Heart left ventricle (tissue), 16 donors: ENCODE measurements at regions not wholly inside any gene's neighbourhood (a gene's known extent, or its start where the extent isn't known, plus 50 kb on each side); places are given as distances from the start of the nearest gene placed in this dataset.

ENCODE experiments used
- ATAC-seq, 4 donors: fragments of 200-7000 bp; cut with Tn5 transposase; one replicate each; pipeline ENCODE4 v1.9.1; 2020 to 2022; ENCODE audit warnings: moderate library complexity in 4 of 4, mild to moderate bottlenecking in 3 of 4, moderate number of reproducible peaks in 1 of 4
- DNase-seq, 5 donors: peaks; one replicate each; pipeline ENCODE4 v3.0.0-alpha.2; 2020
- H3K27ac ChIP-seq, 12 donors: fragments of 200-600 bp; sonication (generic) in 4 of 12; one replicate each; pipeline versions ENCODE4 v1.5.0 to v1.8.0; 2016 to 2022; ENCODE audit warnings: mild to moderate bottlenecking in 2 of 12
- H3K27me3 ChIP-seq, 9 donors: fragments of 200-600 bp; sonication (generic) in 2 of 9; one replicate each; pipeline versions ENCODE4 v1.5.1 to v1.8.0; 2016 to 2022; ENCODE audit warnings: mild to moderate bottlenecking in 3 of 9
- H3K36me3 ChIP-seq, 9 donors: fragments of 200-600 bp; sonication (generic) in 2 of 9; one replicate each; pipeline versions ENCODE4 v1.5.0 to v1.8.0; 2018 to 2022; ENCODE audit warnings: mild to moderate bottlenecking in 2 of 9
- H3K4me1 ChIP-seq, 12 donors: fragments of 200-600 bp; sonication (generic) in 4 of 12; one replicate each; pipeline versions ENCODE4 v1.5.0 to v1.8.0; 2016 to 2022; ENCODE audit warnings: mild to moderate bottlenecking in 3 of 12
- H3K4me3 ChIP-seq, 12 donors: fragments of 200-600 bp; sonication (generic) in 4 of 12; one replicate each; pipeline versions ENCODE4 v1.5.0 to v1.8.0; 2017 to 2022; ENCODE audit warnings: mild to moderate bottlenecking in 9 of 12, moderate library complexity in 4 of 12
- H3K9me3 ChIP-seq, 12 donors: fragments of 200-600 bp; sonication (generic) in 4 of 12; one replicate each; pipeline versions ENCODE4 v1.5.0 to v1.8.0; 2016 to 2022; ENCODE audit warnings: mild to moderate bottlenecking in 1 of 12
- POLR2A ChIP-seq, 2 donors: fragments of 450-650 bp; IDR thresholded peaks; one replicate each; pipeline ENCODE4 v1.6.1; 2017; ENCODE audit warnings: antibody characterized with exemption in 2 of 2, mild to moderate bottlenecking in 2 of 2, moderate library complexity in 2 of 2
- WGBS, 4 donors: extraction: QIAGEN DNeasy Blood & Tissue Kit in 2 of 4; methylation state at CpG; one replicate each; pipeline versions ENCODE4 v1.1.5 to v1.1.7; 2013 to 2018; 5-methylcytosine and 5-hydroxymethylcytosine counted together
- intact Hi-C, 10 donors: fragments of 100-400 bp; cut with DNase I; formaldehyde crosslinking; loops; one replicate each; pipeline versions ENCODE4 v1.11.1 to v1.14.2; 2022
- TF ChIP-seq, protein P1 (sequence below), 12 donors: fragments of 200-600 bp; sonication (generic) in 4 of 12; IDR thresholded peaks; one replicate each; pipeline versions ENCODE4 v1.5.0 to v1.8.0; 2018 to 2022; ENCODE audit warnings: antibody characterized with exemption in 12 of 12, mild to moderate bottlenecking in 5 of 12
- donor health status: ischemic (EF 13 %, LVEDD 7.1; RV severe dilation, severe dysfunction).
- donor health status: healthy with polysubstance abuse.
- donor health status: DM: no; HTN: yes; CAD: no.
- donor health status: DM: no; HTN: no; CAD: no.
- donor health status: ischemic (EF 25% LVEDD 6.9; RV normal size, moderate dysfunction).
- donor health status: ischemic (EF 25% LVEDD 5.7; RV mildly dilated, moderate dysfunction).
- donor health status: healthy.
- donor health status: DM: yes; HTN: yes; CAD: no.
- donor health status: ischemic (EF 35%, LVEDD 5.7; RV mildly dilated, moderate dysfunction).
- donor health status: nonischemic (EF 11% LVEDD 7.7; RV severe dilation, severe dysfunction).
- donor health status: DM: yes; HTN: yes; CAD: no.
- donor health status: PGD.
- donor health status: ischemic (EF 29% LVEDD 5.4; RV normal size, mild dysfunction).
- donor health status: nonischemic (EF 23%, LVEDD 6.1; RV moderate dilation, normal function).

DNA sequence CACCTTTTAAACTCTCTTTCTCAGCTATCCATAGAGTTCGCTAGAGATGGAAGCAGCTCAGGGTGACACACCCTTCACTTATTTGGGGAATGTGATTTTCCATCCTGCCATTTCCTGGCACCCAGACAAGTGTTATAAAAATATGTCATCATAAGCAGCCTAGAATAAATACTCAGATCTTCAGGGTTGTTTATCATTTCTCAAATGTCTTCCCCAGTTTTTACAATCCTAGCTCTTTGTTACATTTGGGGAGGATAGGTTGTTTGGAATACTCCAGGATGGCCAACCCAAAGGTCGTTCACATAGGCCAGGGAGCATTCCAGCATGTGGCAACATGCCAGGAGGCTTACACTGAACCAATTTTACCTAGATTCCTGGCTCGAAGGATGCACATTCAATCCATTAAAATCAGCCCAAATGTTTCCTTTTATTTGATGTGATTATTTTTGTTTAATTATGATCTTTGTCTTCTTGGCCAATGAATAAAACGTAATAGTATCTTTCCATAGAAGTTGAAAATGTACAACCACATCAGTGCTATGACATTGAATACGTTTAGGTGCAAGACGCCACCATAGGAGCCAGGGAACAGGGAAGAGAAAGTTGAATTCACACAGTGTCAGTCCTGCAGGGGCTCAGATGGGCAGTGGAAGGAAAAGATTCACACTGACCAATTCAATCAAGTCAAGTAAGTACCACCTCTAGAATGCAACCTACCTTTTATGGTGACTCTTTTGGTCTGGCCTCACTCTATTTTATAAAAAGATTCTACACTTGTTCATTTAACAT, 537.7 kb upstream of the MDFIC2 start:
- H3K9me3 ChIP-seq = peaks cover 0 to 16% (median 0%) of the 10 kb centered on the region in 12 donors
- no peak for TF ChIP-seq POLR2A (IDR thresholded peaks at IDR 0.05)
- TF ChIP-seq, protein P1, sequence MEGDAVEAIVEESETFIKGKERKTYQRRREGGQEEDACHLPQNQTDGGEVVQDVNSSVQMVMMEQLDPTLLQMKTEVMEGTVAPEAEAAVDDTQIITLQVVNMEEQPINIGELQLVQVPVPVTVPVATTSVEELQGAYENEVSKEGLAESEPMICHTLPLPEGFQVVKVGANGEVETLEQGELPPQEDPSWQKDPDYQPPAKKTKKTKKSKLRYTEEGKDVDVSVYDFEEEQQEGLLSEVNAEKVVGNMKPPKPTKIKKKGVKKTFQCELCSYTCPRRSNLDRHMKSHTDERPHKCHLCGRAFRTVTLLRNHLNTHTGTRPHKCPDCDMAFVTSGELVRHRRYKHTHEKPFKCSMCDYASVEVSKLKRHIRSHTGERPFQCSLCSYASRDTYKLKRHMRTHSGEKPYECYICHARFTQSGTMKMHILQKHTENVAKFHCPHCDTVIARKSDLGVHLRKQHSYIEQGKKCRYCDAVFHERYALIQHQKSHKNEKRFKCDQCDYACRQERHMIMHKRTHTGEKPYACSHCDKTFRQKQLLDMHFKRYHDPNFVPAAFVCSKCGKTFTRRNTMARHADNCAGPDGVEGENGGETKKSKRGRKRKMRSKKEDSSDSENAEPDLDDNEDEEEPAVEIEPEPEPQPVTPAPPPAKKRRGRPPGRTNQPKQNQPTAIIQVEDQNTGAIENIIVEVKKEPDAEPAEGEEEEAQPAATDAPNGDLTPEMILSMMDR (IDR thresholded peaks at IDR 0.05) = no peak
- no peak overlapping the region for H3K4me3 ChIP-seq
- intact Hi-C loops = no loop called here
- peaks cover 0 to 48% (median 23%) of the 10 kb centered on the region in 12 donors for H3K4me1 ChIP-seq
- peak overlapping the region in 2 of 12 donors; percentile 1 to 37 for H3K27ac ChIP-seq
- no peaks in the 10 kb centered on the region for H3K27me3 ChIP-seq
- 60 to 68% (median 63%) methylated on average over 6 of the region's 6 CpGs for WGBS, 4 donors
- peak in 1 of 5 donors; percentile 42 for DNase-seq
- peak; percentile 32 to 81 (median 69) for ATAC-seq
- no peaks in the 10 kb centered on the region for H3K36me3 ChIP-seq

DNA sequence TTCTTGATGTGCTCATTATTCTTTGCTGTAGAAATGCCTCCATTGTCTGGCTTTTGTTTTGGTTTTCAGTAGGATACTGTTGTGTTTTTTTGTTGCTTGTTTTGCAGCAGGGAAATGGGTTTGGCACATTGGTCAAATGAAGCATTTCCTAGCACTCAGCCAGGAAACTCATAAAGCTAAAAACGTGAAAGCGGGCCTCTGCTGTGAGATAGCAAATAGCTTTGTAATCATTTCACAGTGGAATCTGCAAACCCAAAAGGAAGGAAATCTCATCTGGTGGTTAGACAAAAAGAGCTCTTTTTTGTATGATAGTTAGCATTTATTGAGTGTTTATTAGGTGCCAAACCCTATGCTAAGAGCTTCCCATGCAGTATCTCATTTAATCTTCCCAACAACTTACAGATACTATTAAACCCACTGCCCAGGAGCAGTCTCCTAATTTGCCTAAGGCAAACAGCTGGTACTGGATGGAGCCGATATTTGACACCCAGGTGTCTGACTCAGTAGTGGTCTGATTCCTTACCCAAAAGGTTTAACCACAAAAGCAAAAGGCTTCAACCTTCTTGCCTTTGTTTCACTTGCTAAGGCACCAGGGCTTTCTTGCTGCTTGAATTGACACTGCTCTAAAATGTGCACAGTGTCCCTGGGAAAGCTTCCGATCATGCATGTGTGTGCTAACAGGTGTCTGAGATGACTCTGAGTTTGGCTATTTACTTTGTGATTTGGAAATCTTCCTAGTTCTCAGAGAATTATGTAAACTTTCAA, 527.9 kb upstream of the MDFIC2 start:
- no peaks in the 10 kb centered on the region for H3K9me3 ChIP-seq
- DNase-seq = no peak
- intact Hi-C loops = no loop called here
- no peaks in the 10 kb centered on the region for H3K36me3 ChIP-seq
- 65 to 70% (median 67%) methylated on average over 4 of the region's 4 CpGs for WGBS, 4 donors
- no peak overlapping the region for H3K4me3 ChIP-seq
- H3K27me3 ChIP-seq = no peaks in the 10 kb centered on the region
- ATAC-seq = no peak
- no peak for TF ChIP-seq POLR2A (IDR thresholded peaks at IDR 0.05)
- TF ChIP-seq, protein P1 (IDR thresholded peaks at IDR 0.05) = no peak
- H3K4me1 ChIP-seq = no peaks in the 10 kb centered on the region
- H3K27ac ChIP-seq = no peak overlapping the region

GRCh38 chr3:70833239-70833960, 521.0 kb upstream of the MDFIC2 start:
- peaks cover 0 to 26% (median 12%) of the 10 kb centered on the region in 12 donors for H3K4me1 ChIP-seq
- H3K9me3 ChIP-seq = no peaks in the 10 kb centered on the region
- H3K36me3 ChIP-seq = no peaks in the 10 kb centered on the region
- H3K27me3 ChIP-seq = no peaks in the 10 kb centered on the region
- H3K4me3 ChIP-seq = no peak overlapping the region
- TF ChIP-seq POLR2A (IDR thresholded peaks at IDR 0.05) = no peak
- TF ChIP-seq, protein P1 (IDR thresholded peaks at IDR 0.05) = no peak
- DNase-seq (no peak), ATAC-seq (peak in 1 of 4 donors; percentile 18)
- WGBS, 4 donors = 64 to 71% (median 68%) methylated on average over 7 of the region's 7 CpGs
- intact Hi-C loops = no loop called here
- peak overlapping the region in 10 of 12 donors; percentile 63 to 88 (median 72) for H3K27ac ChIP-seq

DNA sequence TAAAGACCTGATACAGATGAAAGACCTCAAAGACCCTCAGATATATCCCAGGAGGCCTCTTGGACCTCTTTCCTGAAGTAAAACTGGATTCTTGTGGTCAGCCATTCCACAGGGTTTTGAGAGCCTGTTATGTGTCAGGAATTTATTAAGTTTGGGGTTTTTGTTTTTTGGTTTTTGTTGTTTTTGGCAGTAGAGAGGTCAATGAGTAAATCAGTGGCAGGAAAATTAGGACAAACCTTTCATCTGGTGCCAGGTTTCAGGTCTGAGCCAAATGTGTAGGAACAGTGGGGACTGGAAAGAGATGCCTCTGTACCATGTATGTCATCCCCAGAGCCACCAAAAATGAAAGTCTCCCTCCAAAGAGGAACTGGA, 520.4 kb upstream of the MDFIC2 start:
- Histone ChIP-seq H3K9me3 (no peaks in the 10 kb centered on the region), H3K27ac (peak overlapping the region in 11 of 12 donors; percentile 63 to 88 (median 73)), H3K4me3 (no peak overlapping the region), H3K36me3 (no peaks in the 10 kb centered on the region), H3K4me1 (peaks cover 0 to 26% (median 12%) of the 10 kb centered on the region in 12 donors), H3K27me3 (no peaks in the 10 kb centered on the region)
- ATAC-seq (peak in 1 of 4 donors; percentile 50), DNase-seq (no peak)
- TF ChIP-seq, protein P1 (IDR thresholded peaks at IDR 0.05) = no peak
- no peak for TF ChIP-seq POLR2A (IDR thresholded peaks at IDR 0.05)
- intact Hi-C loops = no loop called here
